22Rv1 (cell line): ENCODE measurements at regions not wholly inside any gene's neighbourhood (a gene's known extent, or its start where the extent isn't known, plus 50 kb on each side); places are given as distances from the start of the nearest gene placed in this dataset.

Source experiments
- H3K27ac ChIP-seq: fragments of 450-650 bp; 2 replicates; pipeline ENCODE4 v1.5.1; 2017
- ZFX ChIP-seq: fragments of 450-650 bp; IDR thresholded peaks from 2 replicates; pipeline ENCODE4 v1.6.1; 2017; ENCODE audit warnings: antibody characterized with exemption, borderline replicate concordance
- TF ChIP-seq, protein P1 (sequence below): fragments of 450-650 bp; IDR thresholded peaks from 2 replicates; pipeline ENCODE4 v1.5.1; 2017; ENCODE audit warnings: mild to moderate bottlenecking

DNA sequence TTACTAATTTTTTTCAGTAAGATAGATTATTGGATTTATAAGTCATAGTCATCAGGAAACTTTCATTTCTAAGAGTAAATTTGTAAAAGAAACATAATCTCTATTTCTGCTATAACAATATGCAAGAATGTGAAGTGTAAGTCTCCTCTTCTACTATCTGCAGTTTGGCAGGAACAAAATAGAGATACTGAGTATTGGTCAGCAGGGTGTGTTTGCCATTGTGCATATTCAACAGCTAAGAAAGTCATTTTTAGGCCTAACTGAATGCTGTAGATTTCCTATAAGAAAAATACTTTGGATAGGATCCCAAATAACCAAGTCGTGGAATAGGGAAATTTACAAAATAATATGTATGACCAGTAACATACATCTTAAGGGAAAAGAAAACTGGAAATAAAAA is 253.3 kb upstream of the EPHA5 start:
- H3K27ac ChIP-seq: no peak overlapping the region

DNA sequence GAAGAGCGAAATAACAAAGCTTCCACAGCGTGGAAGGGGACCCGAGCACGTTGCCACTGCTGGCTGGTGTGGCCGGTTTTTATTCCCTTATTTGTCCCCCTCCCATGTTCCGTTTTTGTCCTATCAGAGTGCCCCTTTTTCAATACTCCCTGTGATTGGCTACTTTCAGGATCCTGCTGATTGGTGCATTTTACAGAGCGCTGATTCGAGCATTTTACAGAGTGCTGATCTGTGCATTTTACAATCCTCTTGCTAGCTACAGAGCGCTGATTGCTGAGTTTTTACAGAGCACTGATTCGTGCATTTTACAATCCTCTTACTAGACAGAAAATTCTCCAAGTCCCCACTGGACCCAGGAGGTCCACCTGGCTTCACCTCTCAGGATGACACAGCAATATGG is 250.9 kb upstream of the EPHA5 start:
- TF ChIP-seq, protein P1, sequence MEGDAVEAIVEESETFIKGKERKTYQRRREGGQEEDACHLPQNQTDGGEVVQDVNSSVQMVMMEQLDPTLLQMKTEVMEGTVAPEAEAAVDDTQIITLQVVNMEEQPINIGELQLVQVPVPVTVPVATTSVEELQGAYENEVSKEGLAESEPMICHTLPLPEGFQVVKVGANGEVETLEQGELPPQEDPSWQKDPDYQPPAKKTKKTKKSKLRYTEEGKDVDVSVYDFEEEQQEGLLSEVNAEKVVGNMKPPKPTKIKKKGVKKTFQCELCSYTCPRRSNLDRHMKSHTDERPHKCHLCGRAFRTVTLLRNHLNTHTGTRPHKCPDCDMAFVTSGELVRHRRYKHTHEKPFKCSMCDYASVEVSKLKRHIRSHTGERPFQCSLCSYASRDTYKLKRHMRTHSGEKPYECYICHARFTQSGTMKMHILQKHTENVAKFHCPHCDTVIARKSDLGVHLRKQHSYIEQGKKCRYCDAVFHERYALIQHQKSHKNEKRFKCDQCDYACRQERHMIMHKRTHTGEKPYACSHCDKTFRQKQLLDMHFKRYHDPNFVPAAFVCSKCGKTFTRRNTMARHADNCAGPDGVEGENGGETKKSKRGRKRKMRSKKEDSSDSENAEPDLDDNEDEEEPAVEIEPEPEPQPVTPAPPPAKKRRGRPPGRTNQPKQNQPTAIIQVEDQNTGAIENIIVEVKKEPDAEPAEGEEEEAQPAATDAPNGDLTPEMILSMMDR: no peak
- TF ChIP-seq ZFX: no peak

More for the DNA sequence above, 253.3 kb upstream of the EPHA5 start:
- TF ChIP-seq ZFX: no peak
- TF ChIP-seq, protein P1: no peak

DNA sequence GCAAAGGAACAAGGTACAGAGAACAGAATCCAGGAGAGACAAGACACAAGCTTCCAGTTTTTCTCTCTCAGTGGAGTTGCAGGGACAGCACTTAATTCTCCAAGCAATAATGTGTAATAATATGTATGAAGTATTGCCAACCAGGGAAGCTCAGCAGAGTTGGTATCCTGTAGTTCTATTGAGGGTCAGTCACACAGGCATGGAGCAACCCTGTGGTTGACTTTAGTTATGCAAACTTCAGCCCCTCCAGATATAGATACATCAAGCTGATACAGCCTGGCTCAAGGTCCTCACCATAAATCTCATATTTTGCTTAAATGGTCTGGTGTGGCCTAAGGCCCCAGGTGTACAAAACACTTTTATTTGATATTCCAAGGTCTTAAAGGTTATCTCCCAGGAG is 248.6 kb upstream of the EPHA5 start:
- peak overlapping the region; percentile 28; the same call in 1 of the 2 replicates for H3K27ac ChIP-seq
- TF ChIP-seq, protein P1: no peak
- TF ChIP-seq ZFX: no peak

More for the DNA sequence above, 250.9 kb upstream of the EPHA5 start:
- no peak overlapping the region for H3K27ac ChIP-seq

DNA sequence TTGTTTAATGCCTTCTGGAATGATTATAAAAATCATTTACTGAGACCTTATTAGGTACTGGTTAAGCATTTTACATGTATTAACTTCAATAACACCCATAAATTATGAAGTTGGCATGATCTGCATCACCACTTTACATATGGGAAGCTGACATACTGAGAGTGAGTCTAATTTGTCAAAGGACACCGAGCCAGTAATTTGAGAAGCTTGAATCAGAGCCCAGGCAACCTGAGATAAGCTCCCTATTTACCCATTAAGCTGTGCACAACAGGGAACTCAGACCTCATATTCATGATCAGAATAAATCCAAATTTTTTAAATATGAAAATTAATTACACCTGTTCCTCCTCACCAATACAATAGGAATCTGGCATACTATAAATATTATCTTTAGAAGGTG is 247.9 kb upstream of the EPHA5 start:
- H3K27ac ChIP-seq: peak overlapping the region; percentile 28; the same call in 1 of the 2 replicates
- TF ChIP-seq, protein P1: no peak
- no peak for TF ChIP-seq ZFX

DNA sequence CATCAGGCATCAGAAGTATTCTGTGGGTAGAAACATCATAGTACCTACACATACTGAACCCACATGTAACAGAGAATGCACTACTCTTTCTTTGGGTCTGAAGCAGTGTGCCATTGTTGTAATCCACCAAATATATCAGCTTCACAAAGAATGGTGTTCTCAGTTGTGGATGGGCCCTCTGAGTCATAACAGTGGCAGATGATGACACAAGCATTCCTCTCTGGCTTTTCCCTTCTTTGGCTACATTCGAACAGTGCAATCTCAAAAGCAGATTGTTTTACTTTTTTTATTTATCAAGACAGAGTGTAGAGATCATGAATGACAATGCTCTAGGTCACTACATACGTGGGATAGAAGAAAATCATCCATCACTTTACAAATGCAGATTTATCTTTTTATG is 247.2 kb upstream of the EPHA5 start:
- no peak overlapping the region for H3K27ac ChIP-seq
- TF ChIP-seq, protein P1: no peak
- no peak for TF ChIP-seq ZFX

DNA sequence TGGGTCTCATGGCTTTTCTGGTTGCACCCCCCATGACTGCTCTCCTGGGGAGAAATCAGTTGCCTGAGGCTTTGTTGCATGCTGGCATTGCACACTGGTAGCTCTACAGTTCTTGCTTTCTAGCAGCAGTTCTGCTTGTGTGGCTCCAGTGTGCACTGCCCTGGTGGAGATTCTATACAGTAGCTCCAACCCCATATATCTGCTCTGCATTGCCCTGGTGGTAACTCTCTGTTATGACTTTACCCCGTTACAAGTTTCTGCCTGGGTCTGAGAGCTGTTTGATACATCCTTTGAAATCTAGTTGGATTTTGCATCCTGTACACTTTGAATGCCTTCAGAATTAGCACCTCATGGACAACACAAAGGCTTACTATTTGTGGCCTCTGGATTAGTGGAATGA is 241.4 kb upstream of the EPHA5 start:
- no peak overlapping the region for H3K27ac ChIP-seq
- TF ChIP-seq, protein P1: no peak
- TF ChIP-seq ZFX: no peak

DNA sequence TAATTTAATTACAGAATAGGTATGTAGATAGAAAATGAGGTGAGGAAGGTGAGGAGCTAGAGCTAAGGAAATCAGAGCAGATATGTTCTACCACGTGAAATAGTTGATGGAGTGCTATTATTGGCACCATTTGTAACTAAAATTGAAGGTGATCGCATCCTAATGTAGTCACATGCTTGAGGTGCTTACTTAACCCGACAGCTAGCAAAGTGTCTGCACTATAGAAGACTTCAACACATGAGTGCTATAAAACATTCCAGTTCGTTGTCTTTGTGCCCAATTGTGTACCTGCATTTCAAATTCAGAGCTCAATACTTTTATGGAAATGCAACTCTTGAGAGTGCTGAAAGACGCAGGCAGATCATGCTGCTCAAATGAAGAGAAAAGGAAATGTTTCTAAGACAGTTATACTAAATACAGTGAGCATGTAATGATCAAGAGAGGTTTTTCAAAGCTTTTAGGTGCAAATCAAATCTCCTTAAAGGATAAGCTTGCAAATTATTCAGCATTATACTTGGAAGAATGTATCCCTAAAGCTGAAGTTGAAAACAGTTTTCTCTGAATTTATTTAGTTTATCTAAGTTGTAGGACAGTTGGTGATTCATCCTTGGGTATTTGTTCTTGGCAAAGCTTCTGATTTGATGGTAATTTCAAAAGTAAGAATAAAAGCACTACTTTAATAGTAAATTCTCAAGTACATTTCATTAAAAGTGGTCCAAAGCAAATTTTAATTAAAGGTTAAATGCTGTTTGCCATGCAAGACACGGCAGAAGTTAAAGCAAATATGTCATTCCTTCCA is 223.9 kb upstream of the EPHA5 start:
- no peak overlapping the region for H3K27ac ChIP-seq
- no peak for TF ChIP-seq ZFX

DNA sequence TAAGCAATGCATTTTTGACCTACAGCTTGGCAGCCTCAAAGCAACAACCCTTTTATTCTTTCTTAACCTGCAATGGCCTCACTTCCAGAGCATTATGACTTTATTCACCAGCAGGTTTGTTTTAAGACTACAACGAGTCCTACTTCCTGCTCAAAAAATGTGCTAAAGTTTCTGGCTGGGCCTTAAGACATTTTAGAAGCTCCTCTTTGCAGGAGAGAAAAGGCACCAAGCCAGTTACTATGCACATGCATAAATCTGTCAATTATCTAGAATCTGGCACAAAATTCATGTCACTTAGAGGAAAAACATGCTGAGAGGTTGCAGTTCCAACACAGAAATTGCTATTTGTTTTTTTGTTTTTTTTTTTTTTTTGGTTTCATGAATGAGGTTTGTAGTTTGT is 223.0 kb upstream of the EPHA5 start:
- H3K27ac ChIP-seq: no peak overlapping the region
- no peak for TF ChIP-seq ZFX
- TF ChIP-seq, protein P1: no peak
